Cerebellar cortex (tissue), 1 donor: ENCODE measurements at regions not wholly inside any gene's neighbourhood (a gene's known extent, or its start where the extent isn't known, plus 50 kb on each side); places are given as distances from the start of the nearest gene placed in this dataset.
"Not testable (repeated sequence)": the region's sequence is repeated elsewhere in the genome, so short reads cannot be mapped to it uniquely, and the experiment has no call there.

Source experiments
- DNase-seq: peaks from one replicate; pipeline ENCODE4 v3.0.0-alpha.2; 2015; ENCODE audit warnings: low spot score

DNA sequence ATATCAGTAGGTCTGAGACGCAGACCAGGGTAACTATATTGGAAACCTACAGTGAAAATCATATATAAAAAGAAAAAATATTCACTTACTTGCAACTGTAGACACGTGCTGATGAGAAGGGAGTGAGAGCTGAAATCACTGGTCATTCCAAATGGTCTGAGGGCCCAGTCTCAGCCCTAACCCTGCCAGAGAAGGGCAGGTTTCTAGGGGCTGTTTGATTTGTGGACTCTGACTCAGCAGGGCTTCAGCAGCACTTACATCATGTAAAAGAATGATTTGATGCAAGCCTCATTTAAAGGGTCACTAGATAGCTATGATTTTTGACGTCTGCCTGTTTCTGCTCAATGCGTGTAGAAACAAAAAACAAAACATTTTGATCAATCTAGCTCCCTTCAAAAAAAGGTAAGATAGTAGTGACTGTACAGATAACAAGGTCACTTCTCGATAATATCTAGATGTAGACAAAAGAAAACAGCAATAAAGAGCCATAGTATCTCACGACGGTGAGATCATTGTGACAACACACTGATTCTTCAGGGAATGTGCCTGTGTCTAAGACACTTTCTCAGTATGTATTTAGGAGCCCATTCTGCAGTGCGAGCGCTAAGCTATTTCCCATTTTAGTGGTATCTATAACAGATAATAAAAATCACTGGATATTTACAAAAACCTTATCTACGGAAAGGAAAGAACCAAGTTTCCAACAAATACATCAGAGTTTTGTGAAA lies 307.2 kb downstream of the HIVEP2 start:
- DNase-seq: no peak

DNA sequence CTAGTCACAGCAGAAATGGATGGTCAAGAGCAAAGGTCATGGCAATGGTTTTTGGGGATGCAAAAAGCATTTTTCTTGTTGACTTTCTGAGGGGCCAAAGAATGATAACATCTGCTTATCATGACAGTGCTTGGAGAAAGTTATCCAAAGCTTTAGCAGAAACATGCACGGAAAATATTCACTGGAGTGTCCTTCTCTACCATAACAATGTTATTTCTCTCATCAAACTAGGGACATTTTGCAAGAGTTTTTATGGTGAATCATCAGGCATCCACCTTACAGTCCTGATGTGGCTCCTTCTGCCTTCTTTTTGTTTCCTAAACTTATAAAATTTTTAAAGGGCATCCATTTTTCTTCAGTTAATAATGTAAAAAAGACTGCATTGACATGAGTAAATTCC lies 302.3 kb downstream of the HIVEP2 start:
- DNase-seq: no peak

DNA sequence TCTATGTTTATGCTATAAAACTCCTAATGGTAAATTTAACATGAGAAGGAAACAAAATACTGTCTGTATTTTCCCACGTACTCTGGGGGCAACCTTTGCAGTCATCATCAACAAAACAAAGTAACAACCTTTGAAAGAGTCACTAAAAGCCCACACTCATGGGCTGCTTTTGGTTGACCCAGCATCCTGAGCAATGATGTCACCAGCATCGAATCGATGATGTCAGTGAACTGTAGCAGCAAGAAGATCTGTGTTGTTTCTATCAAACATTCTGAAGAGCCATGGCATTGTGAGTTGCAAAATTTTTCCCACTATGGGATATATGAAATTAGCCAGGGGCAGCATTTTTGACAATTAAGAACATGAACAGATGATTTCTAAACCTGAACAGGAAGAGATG lies 300.1 kb downstream of the HIVEP2 start:
- DNase-seq: no peak

DNA sequence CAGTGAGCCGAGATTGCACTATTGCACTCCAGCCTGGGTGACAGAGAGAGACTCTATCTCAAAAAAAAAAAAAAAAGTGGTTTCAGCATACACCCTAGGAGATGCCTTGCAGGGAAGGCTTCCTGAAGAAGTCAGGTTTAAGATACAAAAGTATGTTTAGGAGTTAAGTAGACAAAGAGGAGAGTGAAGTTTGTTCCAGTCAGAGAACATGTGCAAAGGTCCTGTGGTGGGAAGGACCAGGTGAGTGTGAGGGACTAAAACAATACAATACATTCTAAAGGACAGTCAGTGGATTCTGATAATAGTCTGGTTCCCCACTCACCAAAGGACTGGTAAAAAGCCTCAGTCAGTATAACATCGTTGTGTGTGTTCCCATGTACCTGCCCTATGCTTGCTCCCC lies 299.3 kb downstream of the HIVEP2 start:
- no peak for DNase-seq

DNA sequence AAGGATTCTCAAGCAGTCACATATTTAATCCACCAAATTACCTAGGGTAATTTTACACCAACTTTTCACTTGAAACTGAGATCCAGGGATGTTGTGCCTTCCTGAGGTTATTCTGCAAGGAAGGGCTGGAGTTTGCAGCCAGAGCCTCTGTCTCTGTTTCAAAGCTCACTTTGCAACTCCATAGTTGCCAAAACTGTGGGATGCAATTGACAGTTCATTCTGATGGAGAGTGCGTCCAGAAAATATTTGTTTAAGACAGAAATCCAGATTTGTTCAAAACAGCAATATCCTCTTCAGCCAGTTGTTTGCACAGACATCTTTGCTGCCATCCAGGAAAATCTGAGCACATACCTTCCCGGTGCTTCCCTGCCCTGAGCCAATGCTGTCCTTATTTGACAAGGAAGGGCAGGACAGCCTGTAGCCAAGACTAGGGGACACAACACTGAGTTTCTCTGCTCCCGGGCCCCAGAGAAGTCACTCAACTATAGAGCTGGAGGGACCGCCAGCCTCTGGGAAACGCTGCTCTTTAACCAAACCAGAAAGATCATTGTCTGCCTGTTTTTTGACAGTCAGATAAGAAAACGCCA lies 297.4 kb downstream of the HIVEP2 start:
- no peak for DNase-seq

DNA sequence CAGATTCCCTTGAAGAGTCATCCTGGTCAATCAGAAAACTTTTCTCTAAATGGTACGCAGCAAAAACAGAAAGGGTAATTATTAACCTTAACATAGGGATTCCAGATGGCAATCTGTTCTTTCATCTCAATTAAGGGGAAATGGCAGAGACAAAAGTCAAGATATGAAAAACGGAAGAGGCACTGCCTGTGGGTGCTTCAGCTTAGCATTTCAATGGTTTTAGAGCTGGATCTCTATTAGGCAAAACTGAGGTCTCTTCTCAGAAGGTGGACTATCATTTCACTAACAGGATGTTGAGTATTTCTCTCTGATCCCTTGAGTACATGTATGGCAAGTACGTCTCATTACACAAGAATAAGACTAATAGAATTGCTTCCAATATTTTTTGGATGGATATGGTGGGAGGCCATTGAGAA lies 296.9 kb downstream of the HIVEP2 start:
- no peak for DNase-seq

DNA sequence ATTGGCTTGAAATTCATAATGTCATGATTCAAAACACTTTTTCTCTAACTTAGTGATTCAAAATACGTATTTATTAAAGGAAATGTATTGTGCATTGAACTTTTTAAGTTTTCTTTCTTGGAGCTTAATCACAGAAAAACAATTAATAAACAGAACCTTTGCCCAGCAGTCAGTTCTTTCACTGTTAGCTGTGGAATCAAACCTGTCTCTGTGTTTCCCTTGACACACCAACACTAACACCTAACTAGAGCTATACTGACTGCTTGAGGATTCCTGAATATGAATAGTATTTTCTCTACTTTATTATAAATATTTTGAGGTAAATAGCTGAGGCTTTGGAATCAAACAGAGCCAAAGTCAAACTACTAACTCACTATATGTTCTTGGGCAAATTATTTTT lies 296.4 kb downstream of the HIVEP2 start:
- no peak for DNase-seq

DNA sequence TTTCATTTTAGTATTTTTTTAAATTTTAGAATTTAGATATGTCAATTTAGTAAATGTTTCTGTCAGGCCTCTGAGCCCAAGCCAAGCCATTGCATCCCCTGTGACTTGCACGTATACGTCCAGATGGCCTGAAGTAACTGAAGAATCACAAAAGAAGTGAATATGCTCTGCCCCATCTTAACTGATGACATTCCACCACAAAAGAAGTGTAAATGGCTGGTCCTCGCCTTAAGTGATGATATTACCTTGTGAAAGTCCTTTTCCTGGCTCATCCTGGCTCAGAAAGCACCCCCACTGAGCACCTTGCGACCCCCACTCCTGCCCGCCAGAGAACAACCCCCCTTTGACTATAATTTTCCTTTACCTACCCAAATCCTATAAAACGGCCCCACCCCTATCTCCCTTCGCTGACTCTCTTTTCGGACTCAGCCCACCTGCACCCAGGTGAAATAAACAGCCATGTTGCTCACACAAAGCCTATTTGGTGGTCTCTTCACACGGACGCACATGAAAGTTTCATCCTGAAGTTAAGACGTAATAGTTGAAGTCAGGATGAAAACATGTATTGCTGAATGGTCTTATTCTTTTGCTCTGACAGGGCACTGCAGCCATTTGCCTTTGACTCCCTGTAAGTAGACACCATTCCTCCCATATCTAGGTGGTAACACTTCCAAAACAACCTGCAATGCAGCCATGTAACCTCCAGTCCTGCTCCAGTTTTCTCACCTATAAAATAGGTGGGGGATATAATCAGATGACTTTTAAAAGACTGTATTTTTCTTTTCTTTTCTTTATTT lies 295.3 kb downstream of the HIVEP2 start:
- DNase-seq: not testable (repeated sequence)

DNA sequence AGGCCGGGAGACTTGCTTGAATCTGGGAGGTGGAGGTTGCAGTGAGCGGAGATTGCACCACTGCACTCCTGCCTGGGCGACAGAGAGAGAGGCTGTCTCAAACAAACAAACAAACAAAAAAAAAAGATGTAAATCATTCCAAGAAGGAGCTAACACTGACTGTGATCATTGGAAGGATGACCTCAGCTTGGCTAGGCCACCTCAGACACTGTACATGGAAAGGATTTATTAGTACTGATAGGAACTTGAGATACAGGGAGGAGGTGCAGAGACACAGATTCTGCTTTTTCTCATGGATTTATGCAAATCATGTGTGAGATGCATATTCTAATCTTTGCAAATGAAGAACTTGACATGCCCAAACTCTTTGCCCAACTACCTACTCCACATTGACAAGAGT lies 293.6 kb downstream of the HIVEP2 start:
- DNase-seq: no peak

DNA sequence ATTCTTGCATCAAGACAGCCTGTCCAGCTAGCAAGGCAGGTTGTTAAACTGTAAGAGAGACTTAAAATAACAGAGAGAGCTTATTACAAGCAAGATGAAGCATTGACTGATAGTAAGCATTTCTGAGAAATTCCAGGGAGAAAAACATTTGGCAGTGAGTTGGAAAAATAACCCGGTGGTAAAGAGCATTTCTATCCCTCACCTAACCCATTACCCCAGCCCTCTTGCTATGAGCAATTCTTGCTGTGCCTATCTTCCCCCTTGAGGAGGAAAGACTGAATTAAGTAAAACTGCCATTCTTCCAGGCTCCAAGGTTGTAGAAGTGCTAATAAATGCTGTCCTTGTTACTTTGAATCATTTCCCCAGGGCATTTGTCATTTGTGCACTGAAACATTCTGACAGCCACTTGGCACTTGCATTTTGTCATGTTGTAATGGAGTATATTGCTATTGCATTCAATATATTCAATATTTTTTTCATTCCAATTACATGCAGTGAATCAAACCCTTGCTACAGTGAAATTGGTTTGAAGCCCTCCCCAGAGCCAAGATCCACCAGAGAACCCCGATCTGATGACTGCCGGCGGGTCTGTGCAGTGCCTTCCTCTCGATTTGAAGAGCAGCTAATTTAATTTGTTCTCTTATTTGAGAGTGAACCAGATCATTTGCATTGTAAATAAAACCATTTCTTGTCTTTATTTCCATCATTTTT lies 291.1 kb downstream of the HIVEP2 start:
- DNase-seq: no peak

DNA sequence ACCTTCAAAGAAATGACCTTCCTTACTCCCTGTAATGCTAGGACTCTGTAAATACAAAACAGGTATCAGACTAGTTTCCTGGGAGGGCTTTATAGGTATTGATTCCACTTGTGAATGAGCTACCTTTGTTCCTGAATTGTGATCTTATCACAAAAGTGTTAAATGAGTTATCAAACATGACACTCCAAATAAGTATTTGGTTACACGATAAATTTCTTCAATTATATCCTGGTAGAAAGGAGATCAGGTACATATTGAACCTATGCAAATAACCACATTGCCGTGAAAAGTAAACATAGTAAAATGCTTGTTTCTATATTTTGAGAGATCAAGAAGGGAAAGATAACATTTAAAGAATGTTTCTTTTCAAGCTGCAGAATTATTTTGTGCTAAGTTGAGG lies 285.3 kb downstream of the HIVEP2 start:
- no peak for DNase-seq

DNA sequence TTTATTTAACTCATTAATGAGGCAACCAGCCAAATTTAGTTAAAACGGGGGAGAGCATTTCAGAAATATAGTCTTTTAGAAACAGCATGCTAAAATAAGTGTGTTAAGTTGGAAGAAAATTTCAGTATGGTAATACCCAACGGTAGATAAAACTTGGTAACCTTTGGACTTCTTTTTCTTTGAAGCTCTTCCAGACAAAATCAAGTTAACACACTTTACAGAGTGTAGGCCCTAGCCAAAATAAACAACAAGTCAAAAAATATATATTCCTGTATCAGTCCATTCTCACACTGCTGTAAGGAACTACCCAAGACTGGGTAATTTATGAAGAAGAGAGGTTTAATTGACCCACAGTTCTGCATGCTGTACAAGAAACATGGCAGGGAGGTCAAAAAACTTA lies 279.6 kb downstream of the HIVEP2 start:
- no peak for DNase-seq

DNA sequence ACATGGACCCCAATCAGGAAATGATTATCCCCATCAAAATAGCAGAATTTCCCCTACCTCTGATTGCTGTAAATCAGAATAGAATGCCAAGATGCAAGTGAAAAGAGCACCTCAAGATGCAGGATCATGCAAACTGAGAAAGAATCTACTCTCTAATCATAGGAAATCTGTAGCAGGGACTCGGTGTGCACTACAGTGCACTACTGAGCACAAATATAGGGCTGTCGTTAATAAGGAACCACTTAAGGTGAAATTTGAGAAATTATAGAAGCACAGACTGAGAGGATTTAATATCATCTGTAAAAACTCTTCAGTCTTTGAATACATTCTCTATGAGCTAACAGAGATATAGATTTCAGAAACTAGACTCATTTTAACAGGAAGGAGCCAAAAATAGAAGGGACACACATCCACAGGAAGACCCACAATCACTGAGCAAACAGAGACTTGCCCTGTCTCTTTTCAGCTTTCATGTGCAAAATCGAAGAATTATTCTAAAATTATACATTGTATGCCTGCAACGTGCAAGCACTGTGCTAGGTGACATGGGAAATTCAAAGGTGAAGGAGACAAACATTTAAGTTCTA lies 278.3 kb downstream of the HIVEP2 start:
- DNase-seq: no peak

DNA sequence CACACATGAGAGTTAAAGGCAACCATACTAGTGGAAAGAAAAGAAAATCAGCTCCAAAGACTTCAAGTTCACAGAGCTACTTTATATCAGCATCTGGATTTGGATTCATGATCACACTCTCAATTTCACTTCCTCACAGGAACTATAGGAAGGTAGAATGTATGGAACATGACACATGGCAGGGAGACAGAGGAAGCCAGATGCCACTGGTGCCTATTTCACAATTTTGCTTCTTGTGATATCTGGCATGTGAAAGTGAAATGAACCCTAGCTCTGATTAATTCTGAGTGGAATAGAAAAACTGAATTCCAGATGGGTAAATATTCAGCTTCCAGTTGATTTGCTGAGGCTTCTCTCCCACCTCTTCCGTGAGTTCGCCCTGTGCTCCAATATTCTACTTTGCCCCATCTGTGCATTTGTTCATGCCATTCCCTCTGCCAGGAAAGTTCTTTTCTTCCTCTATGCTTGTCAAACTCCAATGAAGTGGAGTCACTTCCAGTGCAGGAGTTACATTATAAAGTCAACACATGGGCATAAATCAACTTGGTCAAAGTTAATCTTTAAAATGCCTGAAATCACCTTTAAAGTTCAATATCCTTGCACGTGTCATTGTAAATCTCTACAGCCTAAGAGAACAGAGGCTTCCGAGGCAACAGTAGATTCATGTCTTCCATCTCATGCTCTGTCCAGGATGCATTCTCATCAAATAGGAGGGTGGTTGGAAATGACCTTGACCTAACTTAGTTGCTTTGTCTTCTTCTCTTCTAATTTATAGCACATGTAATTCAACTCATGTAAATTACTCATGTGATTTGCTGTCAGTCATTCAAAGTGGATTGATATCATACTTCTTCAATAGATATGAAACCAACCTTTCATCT lies 275.3 kb downstream of the HIVEP2 start:
- DNase-seq: no peak

DNA sequence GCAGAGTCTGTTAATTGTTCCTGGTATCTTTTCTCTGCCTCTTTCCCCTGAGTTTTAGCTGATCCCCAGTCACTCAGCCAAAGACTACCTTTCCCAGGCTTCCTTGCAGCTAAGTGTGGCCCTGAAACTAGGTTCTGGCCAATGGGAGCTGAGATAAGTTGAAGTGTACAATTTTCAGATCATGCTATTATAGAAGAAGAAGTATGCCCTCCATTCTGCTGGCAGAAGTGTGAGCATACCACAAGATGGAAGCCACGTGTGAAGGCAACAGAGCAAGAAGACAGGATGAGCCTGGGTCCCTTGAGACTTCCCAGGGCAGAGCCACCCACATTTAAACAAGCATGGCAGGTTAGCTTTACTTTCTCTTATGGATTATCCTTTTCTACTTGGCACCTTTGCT lies 273.2 kb downstream of the HIVEP2 start:
- no peak for DNase-seq

DNA sequence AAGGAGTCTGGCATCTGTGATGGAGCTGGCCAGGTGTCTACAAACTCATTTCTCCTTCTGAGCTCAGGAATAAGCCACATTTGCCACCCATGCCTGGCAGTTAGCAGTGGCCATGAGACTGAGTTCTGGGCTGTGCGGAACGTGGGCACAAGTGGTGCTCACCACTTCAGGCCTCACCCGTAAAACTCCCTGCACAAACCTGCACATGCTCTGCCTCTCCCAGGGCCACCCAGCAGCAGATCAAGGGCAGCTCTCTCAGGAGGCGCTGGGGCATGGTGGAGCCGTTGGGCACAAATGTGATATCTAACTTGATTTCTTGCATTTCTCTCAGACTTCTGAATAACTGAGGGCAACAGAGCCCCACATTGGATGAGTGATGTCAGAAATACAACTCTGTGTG lies 269.5 kb downstream of the HIVEP2 start:
- DNase-seq: no peak

DNA sequence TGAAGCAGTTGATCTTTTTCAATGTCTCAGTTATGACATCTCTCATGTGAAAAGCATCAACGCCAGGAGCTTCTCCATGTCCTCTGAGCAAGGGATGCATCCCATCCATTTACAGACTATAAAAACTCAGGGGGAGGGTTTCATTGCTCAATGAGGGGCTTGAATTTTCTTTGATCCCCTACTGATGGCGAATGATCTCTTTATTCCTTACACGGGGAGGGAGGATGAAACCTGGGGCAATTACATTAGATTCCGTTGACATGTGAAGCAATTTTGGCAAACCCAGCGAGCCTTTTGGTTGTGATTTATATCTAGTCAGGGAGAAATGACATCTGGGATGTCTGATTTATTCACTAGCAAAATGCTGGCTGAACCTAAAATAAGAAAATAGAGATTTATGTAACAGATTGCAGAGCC lies 268.9 kb downstream of the HIVEP2 start:
- DNase-seq: no peak

DNA sequence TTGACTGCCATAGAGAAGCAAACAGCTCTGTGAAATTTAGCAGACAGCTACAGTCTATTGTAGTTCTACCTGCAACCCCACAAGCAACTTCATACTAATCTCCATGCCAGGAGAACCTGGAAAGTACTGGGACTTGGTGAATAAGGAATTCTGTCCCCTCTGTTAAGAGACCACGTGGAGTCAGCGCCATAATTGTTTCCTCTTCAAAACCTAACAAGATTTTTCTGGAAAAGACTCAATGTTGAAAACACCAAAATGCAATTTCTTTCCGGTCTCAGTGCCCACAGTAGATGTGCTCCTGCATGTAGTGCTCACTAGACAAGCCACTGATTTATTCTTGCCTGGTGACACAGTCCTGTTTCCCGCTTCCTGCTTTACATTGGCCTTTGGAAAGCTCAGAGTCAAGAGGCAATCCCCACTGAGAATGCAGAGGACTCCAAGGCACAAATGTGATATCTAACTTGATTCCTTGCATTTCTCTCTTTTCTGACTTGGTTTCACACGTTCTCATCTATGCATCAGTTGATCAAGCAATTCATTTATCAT lies 268.3 kb downstream of the HIVEP2 start:
- no peak for DNase-seq

DNA sequence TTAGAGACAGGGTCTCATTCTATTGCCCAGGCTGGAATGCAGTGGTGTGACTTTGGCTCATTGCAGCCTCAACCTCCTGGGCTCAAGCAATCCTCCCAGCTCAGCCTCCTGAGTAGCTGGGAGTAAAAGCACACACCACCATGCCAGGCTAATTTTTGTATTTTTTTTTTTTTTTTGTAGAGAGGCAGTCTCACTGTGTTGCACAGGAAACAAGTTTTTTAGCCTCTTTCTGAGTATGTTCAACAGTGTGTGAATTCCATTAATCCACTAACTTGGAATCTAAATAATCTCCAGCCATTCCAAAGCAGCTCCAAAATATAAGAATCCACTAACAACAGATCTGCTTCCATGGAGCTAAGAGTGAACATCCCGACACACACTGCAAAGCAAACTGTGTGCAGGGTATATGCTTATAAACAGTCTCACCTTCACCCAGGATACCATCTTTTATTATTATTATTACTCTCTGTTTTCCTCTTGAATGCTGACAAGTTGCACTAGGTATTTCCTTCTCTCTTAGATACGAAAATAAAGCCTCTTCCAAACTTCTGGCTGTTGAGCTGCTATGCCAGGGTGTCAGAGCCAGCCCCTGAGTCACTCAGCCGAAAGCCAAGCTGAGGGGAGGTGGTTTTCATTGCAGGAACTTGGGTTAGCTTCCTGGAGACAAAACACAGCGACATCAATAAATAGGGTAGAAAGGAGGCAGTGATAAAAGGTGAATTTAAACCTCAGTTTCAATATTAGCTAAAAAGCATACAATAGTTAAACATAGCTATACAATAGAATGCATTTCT lies 264.9 kb downstream of the HIVEP2 start:
- no peak for DNase-seq

DNA sequence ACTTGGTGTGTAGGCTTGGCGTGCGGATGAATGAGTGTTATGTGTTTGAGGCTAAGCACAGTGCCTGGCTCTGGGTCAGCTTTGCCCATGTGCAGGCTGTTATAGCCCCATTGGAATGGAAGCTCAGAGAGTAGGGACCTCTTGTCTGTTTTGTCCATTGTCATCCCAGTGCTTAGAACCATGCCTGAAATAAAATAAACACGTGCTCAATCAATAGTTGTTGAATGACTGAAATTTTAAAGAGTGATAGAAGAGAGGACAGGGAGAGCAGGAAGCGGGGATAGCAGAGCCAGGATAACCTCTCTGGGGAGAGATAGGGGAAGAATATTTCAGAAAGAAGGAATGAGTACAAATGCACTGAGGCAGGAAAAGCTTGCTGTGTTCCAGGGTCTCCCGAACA lies 263.9 kb downstream of the HIVEP2 start:
- DNase-seq: no peak
